IMR-90 (cell line): ENCODE measurements at regions not wholly inside any gene's neighbourhood (a gene's known extent, or its start where the extent isn't known, plus 50 kb on each side); places are given as distances from the start of the nearest gene placed in this dataset.

ENCODE experiments used
- ATAC-seq: fragments of 200-7000 bp; cut with Tn5 transposase; 2 replicates; pipeline ENCODE4 v1.9.1; 2020; ENCODE audit warnings: low read depth, mild to moderate bottlenecking, moderate library complexity
- BruUV-seq: library from RNA; stranded (reverse); fragments of 400-500 nt; replicated peaks from 2 replicates; lab custom pipeline; 2021; lab: Mats Ljungman, UMichigan
- CTCF ChIA-PET: fragments of 300-600 bp; formaldehyde crosslinking; extraction: SDS; loops from one replicate; lab custom pipeline; 2021; ENCODE audit warnings: antibody characterized with exemption; lab: Yijun Ruan, JAX
- POLR2A ChIA-PET: fragments of 300-600 bp; sonication (Branson Sonifier 250); formaldehyde crosslinking; loops from one replicate; lab custom pipeline; 2022; ENCODE audit warnings: antibody characterized with exemption; ENCODE audit not compliant: unreplicated experiment; lab: Charles Lee
- DNase-seq: peaks from one replicate; pipeline ENCODE4 v3.0.0; 2013
- H2AFZ ChIP-seq: replicated peaks from 2 replicates; pipeline ENCODE3; 2013; ENCODE audit warnings: low read length, mild to moderate bottlenecking; ENCODE audit not compliant: poor library complexity
- H2AK5ac ChIP-seq: 2 replicates; pipeline ENCODE4 v1.6.1; 2013; ENCODE audit warnings: low read depth, low read length, inconsistent platforms
- H2AK9ac ChIP-seq: replicated peaks from 2 replicates; pipeline ENCODE3; 2013; ENCODE audit warnings: mild to moderate bottlenecking, low read depth, low read length, moderate library complexity; ENCODE audit not compliant: poor library complexity
- H2BK120ac ChIP-seq: 2 replicates; pipeline ENCODE4 v1.6.1; 2013; ENCODE audit warnings: low read depth, low read length, inconsistent platforms
- H2BK15ac ChIP-seq: 3 replicates; pipeline ENCODE4 v1.6.1; 2013; ENCODE audit warnings: low read depth, low read length, inconsistent platforms
- H2BK20ac ChIP-seq: 2 replicates; pipeline ENCODE4 v1.6.1; 2013; ENCODE audit warnings: low read depth, mild to moderate bottlenecking, inconsistent platforms, low read length, moderate library complexity
- H2BK5ac ChIP-seq: 2 replicates; pipeline ENCODE4 v1.6.1; 2013; ENCODE audit warnings: mild to moderate bottlenecking, low read depth, low read length, inconsistent platforms; ENCODE audit not compliant: poor library complexity, severe bottlenecking
- H3K14ac ChIP-seq: replicated peaks from 2 replicates; pipeline ENCODE4 v1.6.1; 2013; ENCODE audit warnings: low read depth, low read length, inconsistent platforms
- H3K18ac ChIP-seq: 2 replicates; pipeline ENCODE4 v1.6.1; 2013; ENCODE audit warnings: low read depth, low read length, control low read depth
- H3K23ac ChIP-seq: 2 replicates; pipeline ENCODE4 v1.6.1; 2013; ENCODE audit warnings: low read depth, low read length, inconsistent platforms
- H3K27ac ChIP-seq: 2 replicates; pipeline ENCODE4 v1.5.1; 2013; ENCODE audit warnings: mild to moderate bottlenecking, control low read depth, low read length; ENCODE audit not compliant: insufficient read depth
- H3K27me3 ChIP-seq: 2 replicates; pipeline ENCODE4 v1.6.1; 2013; ENCODE audit warnings: low read length; ENCODE audit not compliant: control insufficient read depth, insufficient read depth
- H3K36me3 ChIP-seq: 2 replicates; pipeline ENCODE4 v1.6.1; 2013; ENCODE audit warnings: low read length, mixed read lengths; ENCODE audit not compliant: control insufficient read depth, insufficient read depth
- H3K4ac ChIP-seq: 2 replicates; pipeline ENCODE4 v1.6.1; 2013; ENCODE audit warnings: low read depth, low read length, inconsistent platforms
- H3K4me1 ChIP-seq: 2 replicates; pipeline ENCODE4 v1.6.1; 2013; ENCODE audit warnings: low read length, mixed read lengths; ENCODE audit not compliant: control insufficient read depth, insufficient read depth
- H3K4me2 ChIP-seq: 2 replicates; pipeline ENCODE4 v1.6.1; 2013; ENCODE audit warnings: low read depth, mild to moderate bottlenecking, control low read depth, low read length, moderate library complexity
- H3K4me3 ChIP-seq: 2 replicates; pipeline ENCODE4 v1.5.1; 2013; ENCODE audit warnings: low read depth, mild to moderate bottlenecking, control low read depth, low read length, moderate library complexity; ENCODE audit not compliant: insufficient read depth
- H3K56ac ChIP-seq: 2 replicates; pipeline ENCODE4 v1.6.1; 2013; ENCODE audit warnings: low read length, inconsistent platforms; ENCODE audit not compliant: insufficient read depth; ENCODE audit errors: extremely low read depth
- H3K79me1 ChIP-seq, 2 experiments: 2 replicates each; pipeline ENCODE4 v1.6.1; 2013; ENCODE audit warnings: low read length in 2 of 2, inconsistent platforms in 1 of 2, low read depth in 1 of 2
- H3K9ac ChIP-seq: 2 replicates; pipeline ENCODE4 v1.6.1; 2013; ENCODE audit warnings: low read depth, low read length, control low read depth
- H3K9me1 ChIP-seq: 2 replicates; pipeline ENCODE4 v1.6.1; 2013; ENCODE audit warnings: low read length, inconsistent platforms; ENCODE audit not compliant: insufficient read depth
- H3K9me3 ChIP-seq: 2 replicates; pipeline ENCODE4 v1.6.1; 2013; ENCODE audit warnings: low read length; ENCODE audit not compliant: control insufficient read depth, insufficient read depth
- H4K20me1 ChIP-seq: 2 replicates; pipeline ENCODE4 v1.6.1; 2013; ENCODE audit warnings: low read length, inconsistent platforms; ENCODE audit not compliant: insufficient read depth
- H4K5ac ChIP-seq: 2 replicates; pipeline ENCODE4 v1.6.1; 2013; ENCODE audit warnings: mild to moderate bottlenecking, low read depth, low read length, control low read depth
- H4K8ac ChIP-seq, 2 experiments: 2 replicates each; pipeline ENCODE4 v1.6.1; 2013; ENCODE audit warnings: low read depth in 2 of 2, low read length in 2 of 2, control low read depth in 1 of 2, inconsistent platforms in 1 of 2
- H4K91ac ChIP-seq: 2 replicates; pipeline ENCODE4 v1.6.1; 2013; ENCODE audit warnings: low read depth, low read length, inconsistent platforms; ENCODE audit not compliant: insufficient read depth
- CEBPB ChIP-seq: IDR thresholded peaks from 2 replicates; pipeline ENCODE4 v1.6.1; 2012; ENCODE audit warnings: low read depth, low read length, improper control_type of control experiment
- MAZ ChIP-seq: IDR thresholded peaks from 2 replicates; pipeline ENCODE4 v1.6.1; 2012; ENCODE audit warnings: low read depth, mild to moderate bottlenecking, low read length, improper control_type of control experiment, moderate library complexity, borderline replicate concordance
- USF2 ChIP-seq: fragments of 150-350 bp; IDR thresholded peaks from 2 replicates; pipeline ENCODE4 v1.6.1; 2017; ENCODE audit warnings: mild to moderate bottlenecking, antibody characterized with exemption, low read length, low read depth
- WGBS, 2 experiments: methylation state at CpG; one replicate each; pipeline versions ENCODE4 v1.1.5 to v1.1.7; 2013; ENCODE audit warnings: missing lambda C conversion rate in 2 of 2; ENCODE audit not compliant: insufficient read length in 1 of 2; ENCODE audit errors: extremely low coverage in 2 of 2; 5-methylcytosine and 5-hydroxymethylcytosine counted together
- dilution Hi-C: fragments of 300-500 bp; cut with HindIII; formaldehyde crosslinking; loops from one replicate; pipeline ENCODE4 v1.14.3; 2018; ENCODE audit warnings: low sequenced_read_pairs; ENCODE audit not compliant: unreplicated experiment
- in situ Hi-C: fragments of 300-500 bp; cut with MboI; formaldehyde crosslinking; loops from 3 replicates; pipeline ENCODE4 v1.14.3; 2019; ENCODE audit warnings: low sequenced_read_pairs, inconsistent platforms, mixed read lengths
- intact Hi-C: fragments of 100-400 bp; cut with micrococcal nuclease; formaldehyde crosslinking; loops from 2 replicates; pipeline ENCODE4 v1.10.0; 2022

- H4K91ac ChIP-seq = no peak overlapping the region
- no peak overlapping the region for H3K4me2 ChIP-seq
- H3K79me1 ChIP-seq = no peaks in the 10 kb centered on the region
- no peak overlapping the region for H4K8ac ChIP-seq
- no peak overlapping the region for H2AK9ac ChIP-seq
- no peaks in the 10 kb centered on the region for H3K27me3 ChIP-seq
- H3K4ac ChIP-seq = no peak overlapping the region
- BruUV-seq = no TSS peak
- no peak overlapping the region for H3K4me3 ChIP-seq
- H2AFZ ChIP-seq = no peak overlapping the region
- DNase-seq (no peak), ATAC-seq (no peak)
- H2BK5ac ChIP-seq = no peak overlapping the region
- no peaks in the 10 kb centered on the region for H3K4me1 ChIP-seq
- ChIA-PET POLR2A (no interaction called here), CTCF (no interaction called here)
- no peak overlapping the region for H3K14ac ChIP-seq
- no peak for TF ChIP-seq CEBPB
- TF ChIP-seq MAZ = no peak
- no peak for TF ChIP-seq USF2
- intact Hi-C loops (no loop called here), in situ Hi-C loops (no loop called here), dilution Hi-C loops (no loop called here)
- no peaks in the 10 kb centered on the region for H3K9me1 ChIP-seq
- no peak overlapping the region for H3K56ac ChIP-seq
- H3K23ac ChIP-seq = no peak overlapping the region
- WGBS, 2 experiments = no CpG with 5 or more reads among the region's 3 CpGs
- no peak overlapping the region for H3K18ac ChIP-seq
- no peak overlapping the region for H2BK20ac ChIP-seq
- no peaks in the 10 kb centered on the region for H4K20me1 ChIP-seq
- no peaks in the 10 kb centered on the region for H3K36me3 ChIP-seq
- no peak overlapping the region for H2BK15ac ChIP-seq
- no peak overlapping the region for H3K27ac ChIP-seq
- no peak overlapping the region for H4K5ac ChIP-seq
- no peak overlapping the region for H2BK120ac ChIP-seq
- no peak overlapping the region for H3K9ac ChIP-seq
- H2AK5ac ChIP-seq = no peak overlapping the region
- H3K9me3 ChIP-seq = no peaks in the 10 kb centered on the region; the same call in 1 of the 2 replicates
Observed at GRCh38 chr2:147442816-147443215, 402.0 kb upstream of the ACVR2A start.
